ENCODE measurements at regions not wholly inside any gene's neighbourhood (a gene's known extent, or its start where the extent isn't known, plus 50 kb on each side); places are given as distances from the start of the nearest gene placed in this dataset.
A peak's percentile ranks its signal among the peaks of the same experiment; 100 is the strongest.

DNA sequence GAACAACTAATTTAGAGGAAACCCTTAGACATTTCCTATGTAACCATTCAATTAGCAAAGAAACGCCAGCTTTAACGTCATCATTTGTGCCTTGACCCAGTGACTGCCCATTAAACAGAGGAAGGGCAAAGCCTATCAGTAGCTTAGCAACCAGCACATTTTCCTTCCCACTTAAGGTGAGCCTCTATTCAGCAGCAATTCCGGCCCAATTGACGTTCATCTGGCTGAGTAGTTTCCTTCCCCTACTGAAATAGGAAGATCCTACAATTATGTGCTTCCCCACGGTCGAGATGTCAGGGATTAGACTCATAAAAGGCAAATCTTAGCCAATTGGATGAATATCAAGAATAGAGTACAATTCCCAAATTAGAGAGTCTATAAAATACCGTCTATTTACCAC lies 482.1 kb upstream of the ADAMTS5 start:
- DNase-seq, result no peak

DNA sequence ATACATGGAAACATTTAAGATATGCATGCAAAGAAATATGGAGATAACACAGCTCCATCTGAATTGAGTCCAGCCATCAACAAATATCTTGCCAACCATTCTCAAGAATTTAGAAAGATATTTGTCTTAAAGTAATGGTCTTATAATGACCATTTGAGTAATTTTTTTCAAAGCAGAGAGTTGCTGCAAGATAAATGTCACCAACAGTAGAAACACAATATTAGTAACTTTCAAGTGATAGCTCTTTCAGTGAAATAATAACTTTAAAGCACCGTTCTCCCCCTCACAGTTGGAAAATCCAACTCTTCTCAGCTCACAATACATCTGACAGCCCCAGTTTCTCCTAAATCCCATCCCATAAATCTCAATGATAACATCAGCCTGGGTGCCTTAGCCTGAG lies 481.0 kb upstream of the ADAMTS5 start:
- no peak for DNase-seq

DNA sequence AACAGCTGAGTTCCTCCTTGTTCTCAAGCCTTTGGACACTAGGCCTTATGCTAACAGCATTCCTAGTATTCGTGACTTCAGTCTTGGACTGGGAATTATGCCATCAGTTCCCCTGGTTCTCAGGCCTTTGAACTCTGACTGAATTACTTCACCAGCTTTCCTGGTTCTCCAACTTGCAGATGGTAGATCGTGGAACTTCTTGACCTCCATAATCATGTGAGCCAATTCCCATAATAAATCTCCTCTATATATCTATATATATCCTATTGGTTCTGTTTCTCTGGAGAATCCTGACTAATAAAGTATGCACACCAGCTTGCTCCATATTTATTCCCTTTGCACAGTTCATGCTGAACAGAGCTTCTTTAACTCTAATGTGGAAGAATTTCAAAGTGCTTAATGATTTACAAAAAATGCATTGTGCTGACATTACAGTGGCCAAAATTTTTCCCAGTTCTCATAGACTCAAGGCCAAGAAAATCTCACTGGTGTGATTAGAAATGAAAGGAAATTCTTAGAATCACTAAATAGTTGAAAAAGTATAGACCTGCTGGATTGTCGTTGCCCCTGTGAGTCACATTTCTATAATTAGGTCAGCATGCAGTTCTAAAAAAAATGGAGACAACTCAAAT lies 462.9 kb upstream of the ADAMTS5 start:
- DNase-seq, result no peak

DNA sequence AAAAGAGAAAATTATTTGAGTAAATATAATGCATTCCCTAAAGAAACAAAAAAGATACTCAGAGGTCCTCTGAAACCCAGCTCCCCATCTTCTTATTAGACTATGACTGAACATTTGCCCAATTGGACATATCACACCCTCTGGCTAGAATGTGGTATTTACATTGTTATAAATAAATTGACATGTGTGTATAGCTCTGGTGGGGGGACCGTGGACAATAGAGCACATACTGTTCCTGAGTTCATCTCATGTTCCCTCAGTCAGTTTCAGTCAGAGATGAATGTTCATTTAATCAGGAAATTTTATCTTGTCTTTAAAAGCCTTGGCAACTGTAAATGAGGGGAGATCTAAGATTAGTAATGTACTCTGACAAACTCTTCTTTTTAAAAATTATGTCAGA lies 459.3 kb upstream of the ADAMTS5 start:
- DNase-seq, result no peak

DNA sequence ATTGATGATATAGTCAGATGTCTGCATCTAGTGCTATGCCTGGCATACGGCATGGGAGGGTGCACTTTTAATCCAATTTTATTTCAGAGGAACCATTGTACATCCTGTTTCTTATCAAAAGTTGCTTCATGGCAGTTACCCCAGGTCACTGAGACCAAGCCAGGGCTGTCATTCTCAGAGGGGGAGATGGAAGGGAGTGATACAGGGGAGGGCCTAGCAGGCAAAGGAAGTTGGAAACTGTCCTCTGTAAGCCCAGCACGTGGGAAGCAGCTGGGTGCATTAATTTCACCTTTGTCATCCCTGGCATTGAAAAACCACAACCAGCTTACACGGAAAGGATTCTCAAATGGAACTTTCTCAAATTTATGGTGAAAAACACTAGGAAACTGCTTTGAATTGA lies 458.7 kb upstream of the ADAMTS5 start:
- DNase-seq, result no peak

DNA sequence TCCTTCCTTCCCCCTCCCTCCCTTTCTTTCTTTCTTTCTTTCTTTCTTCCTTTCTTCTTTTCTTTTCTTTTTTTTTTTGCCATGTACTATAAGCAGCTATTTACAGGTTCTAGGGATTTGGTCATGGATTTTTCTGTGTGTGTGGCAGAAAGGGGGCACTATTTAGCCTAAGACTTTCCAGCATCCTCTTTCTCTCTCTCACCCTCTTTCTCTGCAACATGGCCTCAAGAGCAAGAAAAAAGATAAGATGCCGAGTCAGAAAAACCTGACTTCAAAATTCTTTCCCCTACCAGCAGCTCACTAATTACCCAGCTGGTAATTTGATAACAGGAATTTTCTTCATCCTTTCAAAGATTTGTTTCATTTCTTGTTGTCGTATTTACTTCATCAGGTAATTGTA lies 458.3 kb upstream of the ADAMTS5 start:
- DNase-seq, result no peak

DNA sequence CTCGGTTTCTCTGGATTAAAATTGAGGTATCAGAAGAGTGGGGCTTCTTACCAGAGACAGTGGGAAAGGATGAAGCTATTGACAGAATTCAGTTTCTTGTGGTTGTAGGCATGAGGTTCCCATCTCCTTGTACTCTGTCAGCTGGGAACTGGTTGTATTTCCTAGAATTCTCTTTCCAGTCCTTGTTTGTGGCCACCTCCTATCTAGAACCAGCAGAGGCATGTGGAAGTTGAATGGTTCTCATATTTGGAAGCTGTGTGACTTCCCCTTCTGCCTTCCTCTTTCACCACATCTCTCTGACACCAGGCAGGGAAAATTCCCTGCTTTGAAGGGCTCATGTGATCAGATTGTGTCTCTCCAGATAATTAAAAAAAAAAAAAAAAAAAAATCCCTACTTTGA lies 457.7 kb upstream of the ADAMTS5 start:
- no peak for DNase-seq

DNA sequence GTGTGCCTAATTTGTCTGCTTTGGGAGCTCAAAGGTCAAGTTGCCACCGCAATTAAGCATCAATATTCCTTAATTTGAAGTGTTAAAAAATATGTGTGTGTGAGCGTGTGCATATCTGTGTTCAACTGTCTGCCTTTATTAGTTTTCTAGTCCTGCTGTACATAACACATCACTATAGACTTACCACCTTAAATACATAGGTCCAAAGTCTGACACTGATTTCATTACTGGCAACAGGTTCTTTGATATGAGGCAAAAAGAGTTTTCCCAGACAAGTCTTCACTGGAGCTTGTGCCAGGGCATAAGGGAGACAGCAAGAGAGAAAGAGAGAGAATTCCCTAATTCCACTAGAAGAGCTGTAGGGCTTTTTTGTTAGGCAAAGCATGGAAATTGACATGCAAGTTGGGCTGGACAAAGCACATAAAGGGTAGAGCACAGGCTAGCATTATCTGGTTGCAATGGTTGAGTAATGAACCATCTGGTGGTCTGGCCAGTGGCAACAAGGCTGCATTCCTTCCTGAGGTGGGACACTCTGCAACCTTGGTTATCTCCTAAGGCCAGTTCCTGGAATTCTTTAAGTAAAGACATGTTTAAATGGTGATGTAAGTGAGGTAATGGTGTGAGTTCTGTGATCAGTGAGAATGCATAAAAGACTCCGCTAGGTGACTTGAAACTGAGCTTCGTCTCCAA lies 457.2 kb upstream of the ADAMTS5 start:
- no peak for DNase-seq

DNA sequence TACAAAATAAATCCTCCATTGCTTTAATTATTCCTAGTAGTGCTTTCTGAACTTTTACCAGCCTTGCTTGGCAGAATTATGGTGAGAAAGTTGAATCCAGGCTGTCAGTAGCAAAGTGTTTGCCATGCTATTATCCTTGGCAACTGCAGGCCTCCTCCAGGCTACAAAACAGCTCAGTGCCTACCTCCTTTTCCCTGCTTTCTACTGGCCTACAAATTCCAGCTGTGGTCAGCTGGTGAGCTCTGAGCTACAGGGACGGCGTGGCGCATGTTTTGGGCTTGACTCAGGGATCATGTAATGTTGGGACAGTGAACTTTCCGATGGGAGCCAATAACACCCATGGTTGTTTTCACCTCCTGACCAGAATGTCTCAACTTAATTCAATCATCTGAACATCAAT lies 456.1 kb upstream of the ADAMTS5 start:
- peak; percentile 19 for DNase-seq

DNA sequence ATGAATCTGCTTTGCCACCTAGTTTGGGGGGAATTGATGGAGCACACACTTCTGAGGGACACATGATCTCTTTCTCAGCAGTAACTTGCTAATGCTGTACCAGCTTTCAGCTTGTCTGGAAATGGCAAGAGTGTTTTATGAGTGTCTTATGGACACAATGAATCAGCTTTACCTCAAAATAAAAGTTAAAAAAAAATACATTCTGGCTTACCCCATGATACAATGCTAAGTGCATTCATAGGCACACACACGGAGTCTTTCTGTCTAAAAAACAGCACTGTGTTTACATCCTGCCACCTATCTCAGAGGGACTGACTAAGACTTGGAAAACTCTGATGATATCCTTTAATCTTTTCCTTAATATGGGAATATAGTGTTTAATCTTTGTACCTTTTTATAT lies 455.5 kb upstream of the ADAMTS5 start:
- no peak for DNase-seq

DNA sequence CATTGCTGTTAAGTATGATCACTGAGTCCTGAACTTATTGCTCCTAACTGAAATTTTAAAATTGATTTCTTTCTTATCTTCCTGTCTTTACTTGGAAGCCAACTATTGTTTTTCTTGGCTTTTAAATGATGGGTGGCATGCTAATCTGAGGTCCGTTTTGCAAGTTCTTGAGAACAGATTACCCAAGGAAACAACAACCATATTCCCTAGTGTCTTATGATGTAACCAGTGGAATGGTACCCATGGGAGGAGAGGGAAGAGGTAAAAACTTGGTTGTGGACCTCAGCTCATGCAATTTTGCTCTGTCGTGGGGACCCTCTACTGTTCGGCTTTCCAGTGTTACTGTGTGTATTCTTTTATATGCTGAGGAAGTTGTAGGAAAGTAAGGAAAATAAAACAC lies 454.8 kb upstream of the ADAMTS5 start:
- DNase-seq, result no peak

DNA sequence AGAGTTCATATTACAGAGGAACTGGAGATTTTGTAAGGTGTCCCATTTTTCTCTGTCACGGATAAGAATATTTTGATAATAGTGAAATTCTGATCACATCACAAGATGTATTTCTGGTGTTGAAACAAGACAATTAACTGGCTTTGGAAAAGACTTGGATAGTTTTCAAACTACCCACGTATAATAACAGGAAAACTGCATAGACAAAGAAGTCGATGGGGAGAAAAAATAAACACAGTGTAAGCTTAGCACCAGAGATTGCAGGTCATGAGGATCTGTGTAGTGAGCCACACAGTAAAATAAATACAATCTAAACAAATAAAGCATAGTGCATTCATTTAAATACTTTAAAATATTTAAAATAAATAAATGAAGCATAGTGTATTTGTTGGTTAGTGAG lies 452.3 kb upstream of the ADAMTS5 start:
- DNase-seq, result no peak

DNA sequence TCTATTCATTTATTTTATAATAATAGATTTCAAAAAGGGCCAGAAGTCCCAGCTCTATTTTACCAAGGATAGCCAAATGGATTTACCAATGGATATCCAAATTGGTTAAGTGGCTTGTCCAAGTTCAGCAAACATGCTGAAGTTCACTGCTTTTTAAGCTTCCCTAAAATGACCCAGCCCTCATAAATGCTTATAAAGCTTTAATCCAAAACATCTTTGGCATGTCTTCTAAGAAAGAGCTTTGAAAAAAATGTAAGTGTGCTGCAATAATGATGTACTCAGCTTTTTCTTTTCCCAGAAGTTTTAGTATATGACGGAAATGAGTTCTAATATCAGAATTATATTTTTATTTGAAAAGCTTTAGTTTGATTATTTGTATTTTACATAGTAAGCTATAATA lies 451.5 kb upstream of the ADAMTS5 start:
- DNase-seq, result no peak

DNA sequence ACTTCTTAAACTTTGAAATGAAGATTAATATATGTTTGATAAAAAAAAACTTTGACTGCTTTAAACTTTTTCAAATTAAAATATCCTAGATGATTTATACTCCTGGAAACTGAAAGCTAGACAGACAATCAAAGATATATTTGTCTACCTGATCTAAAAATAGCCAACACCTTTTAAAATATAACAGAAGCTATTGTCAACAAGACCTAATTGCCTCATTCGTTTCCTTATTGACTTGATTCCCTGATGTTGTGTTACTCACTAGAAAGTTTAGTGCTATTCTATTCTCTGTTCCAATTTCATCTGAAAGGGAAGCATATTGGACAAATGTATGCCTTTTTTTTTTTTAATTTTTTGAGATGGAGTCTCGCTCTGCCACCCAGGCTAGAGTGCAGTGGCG lies 445.6 kb upstream of the ADAMTS5 start:
- no peak for DNase-seq

DNA sequence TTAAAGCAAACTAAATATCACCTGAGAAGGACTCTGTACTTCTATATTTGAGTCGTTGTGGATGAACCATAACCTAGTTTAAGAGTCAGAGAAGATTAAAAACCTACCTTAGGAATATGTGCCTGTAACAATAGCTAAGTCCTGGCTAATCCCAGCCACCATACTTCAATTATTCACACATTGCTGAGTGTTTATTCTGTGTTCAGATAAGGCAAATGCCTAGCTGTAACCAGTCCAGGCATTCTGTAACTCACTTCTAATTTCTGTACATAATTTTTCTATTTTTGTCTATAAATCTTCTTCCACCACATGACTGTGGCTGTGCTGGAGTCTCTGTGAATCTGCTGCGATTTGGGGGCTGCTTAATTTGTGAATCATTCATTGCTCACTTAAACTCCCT lies 441.9 kb upstream of the ADAMTS5 start:
- DNase-seq, result no peak

DNA sequence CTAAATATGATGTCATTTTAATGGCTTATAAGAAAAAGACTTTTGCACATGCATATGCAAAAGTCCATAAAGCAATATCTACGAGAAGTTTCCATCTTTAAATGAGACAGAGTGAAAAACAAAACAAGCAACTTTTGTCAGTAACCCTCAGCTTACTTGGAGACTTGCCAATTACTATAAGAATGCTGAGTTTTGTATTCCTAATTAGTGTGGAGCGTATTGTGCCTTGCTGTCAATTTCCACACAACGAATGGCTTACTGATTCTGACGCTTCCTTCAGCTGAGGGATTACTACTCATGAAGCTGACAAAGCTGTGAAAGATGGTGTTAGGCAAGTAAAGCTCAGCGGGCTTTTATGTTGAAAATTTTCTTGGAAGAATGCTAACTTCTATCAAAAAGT lies 440.4 kb upstream of the ADAMTS5 start:
- DNase-seq, result no peak

DNA sequence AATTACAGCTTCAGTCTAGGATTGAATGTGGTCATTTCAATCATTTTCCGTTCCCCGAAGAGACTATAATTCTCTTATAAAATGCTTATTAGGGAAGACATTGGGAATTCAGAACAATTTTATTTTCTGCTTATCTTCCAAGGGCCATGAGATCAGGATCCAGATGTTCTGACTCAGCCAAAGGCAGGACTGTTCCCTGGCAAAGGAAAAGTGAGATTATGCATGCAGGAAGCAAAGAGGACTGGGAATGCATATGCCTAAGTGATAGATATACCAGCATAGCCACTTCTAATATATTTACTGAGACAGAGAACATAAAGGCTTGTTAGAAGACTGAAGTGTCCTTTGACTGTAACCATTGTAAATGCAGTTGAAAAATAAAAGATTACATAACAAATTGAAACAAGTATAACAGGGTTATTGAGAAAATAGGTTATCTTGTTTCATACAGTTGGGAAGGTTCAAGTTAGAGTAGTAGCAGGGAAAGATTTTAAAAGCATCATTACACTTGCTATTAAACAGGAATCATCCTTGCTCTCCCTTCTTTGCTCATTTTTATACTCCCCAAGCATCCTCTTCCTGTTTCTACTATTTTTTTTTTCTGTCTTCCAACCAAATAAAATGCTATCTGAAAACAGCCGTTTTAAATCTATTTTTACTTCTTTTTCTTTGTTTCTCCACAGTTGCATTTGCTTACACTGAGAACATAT lies 439.6 kb upstream of the ADAMTS5 start:
- no peak for DNase-seq

DNA sequence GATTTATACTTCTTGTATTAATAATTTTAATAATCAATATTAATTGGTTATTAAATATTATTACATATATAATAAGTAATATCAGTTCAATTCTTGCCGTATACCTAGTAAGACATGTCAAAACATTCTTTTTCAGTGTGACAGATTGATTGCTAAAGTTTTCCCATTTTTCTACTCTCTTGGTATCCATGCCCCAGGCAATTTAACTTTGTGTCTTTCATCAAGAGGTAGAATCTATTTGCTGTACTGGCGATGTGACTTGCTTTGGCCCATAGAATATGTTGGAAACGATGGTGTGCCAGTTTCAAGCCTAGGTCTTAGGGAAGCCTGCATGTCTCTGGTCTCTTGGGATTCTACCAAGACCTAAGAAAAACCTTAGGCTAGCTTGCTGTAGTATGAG lies 436.1 kb upstream of the ADAMTS5 start:
- DNase-seq, result no peak

DNA sequence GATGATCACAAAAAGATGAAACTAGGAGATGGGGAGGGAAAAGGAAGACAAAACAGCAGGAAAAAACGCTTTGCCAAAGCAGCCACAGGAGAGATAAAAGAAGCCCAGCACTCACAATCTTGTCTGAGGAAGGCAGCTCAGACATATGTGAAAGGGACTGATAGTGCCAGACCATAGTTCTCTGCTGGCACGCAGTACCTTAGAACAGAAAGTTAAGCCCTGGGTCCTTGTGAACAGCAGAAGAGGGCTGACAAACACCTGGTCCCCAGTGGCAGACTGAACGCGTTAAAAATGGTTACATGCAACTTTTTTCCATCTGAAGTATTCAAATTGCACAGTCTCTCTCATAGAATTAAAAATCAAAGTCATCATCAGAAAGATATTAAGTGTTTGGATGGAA lies 433.2 kb upstream of the ADAMTS5 start:
- no peak for DNase-seq

DNA sequence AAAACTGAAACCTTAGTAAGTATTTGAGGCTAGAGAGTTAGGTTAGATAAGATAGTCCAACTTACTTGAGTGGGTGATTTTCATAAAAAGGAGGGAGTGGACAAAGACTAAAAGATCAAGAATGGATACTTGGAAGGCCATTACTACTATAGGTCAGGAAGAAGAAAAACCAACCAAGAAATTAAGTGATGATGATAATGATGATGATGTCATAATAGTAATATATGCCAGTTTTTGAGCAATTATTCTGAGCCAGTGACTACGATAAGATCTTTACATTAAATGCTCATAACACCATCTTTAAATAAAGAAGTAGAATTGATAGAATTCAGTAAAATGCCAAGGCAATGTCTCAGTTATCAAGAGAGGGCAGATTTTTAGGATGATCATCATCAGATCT lies 430.7 kb upstream of the ADAMTS5 start:
- DNase-seq, result no peak

DNA sequence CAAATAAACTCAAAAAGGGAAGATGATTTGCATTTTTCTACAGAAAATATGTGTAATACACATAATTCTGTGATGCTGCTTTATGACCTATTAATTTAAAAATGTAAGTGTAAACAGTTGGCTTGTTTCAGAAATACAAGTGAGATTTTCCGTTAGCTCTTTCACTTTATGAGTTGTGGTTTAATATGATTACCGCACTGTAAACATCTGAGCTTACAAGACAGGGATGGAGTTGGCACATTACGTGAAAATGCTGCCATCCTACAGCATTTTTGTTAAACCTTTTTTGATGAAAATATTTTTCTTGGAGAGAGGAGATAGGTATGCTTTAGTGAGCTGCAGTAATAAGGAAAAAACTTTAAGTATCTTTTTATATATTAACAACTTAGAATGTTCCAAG lies 426.8 kb upstream of the ADAMTS5 start:
- DNase-seq, result no peak

DNA sequence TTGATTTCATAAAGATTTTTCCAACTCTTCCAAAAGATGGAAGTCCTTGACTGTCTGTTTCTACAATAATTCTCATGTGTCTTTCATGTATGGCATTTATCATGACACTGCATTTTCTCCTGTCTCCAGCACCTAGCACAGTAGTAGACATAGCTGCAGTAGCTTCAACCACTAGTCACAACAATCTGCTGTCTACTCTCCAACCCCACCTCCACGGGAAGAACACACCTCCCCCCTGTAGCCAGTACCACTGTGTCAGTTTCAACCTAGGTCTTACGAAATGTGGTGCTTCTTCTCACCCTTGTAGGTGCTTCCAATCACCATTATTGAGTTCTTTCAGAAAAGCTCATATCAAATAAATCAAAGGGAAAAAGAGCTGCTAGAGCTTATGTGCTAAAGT lies 425.1 kb upstream of the ADAMTS5 start:
- no peak for DNase-seq

DNA sequence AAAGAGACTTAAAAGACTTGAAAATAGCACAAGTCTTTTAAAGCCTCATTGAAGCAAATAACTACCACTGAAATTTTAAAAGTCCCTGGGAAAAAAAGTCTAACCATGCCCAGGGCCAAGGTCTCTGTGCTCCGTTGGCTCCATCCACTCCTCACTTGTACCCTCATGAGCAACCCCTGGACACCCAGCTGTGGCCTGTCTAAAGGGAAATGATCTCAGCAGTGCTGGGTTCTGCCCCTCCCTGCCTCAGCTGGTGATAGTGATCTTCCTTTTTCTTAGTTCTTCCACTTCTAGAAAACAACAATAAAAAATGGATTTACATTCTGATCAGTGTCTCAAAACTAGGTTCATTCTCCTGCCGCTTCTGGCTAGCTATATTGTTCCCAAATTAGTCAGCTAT lies 423.5 kb upstream of the ADAMTS5 start:
- DNase-seq, result no peak

DNA sequence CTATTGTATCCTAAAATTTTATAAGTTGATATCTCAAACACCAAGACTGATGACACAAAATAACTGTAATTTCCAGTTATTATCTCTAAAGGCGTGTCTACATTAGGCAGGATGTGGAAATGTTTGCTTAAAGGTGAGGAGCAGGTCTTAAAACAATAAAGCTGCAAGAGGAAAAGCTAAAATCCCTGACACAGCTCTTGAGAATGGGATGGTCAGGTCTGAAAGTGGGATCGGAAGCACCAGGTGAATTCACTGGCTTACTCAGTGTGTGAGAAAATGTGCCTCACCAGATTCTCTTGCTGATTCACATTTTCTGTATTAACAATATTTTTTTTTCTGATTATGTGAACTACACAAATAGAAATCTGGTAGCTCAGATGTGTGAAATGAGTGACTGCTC lies 421.9 kb upstream of the ADAMTS5 start:
- DNase-seq, result no peak

DNA sequence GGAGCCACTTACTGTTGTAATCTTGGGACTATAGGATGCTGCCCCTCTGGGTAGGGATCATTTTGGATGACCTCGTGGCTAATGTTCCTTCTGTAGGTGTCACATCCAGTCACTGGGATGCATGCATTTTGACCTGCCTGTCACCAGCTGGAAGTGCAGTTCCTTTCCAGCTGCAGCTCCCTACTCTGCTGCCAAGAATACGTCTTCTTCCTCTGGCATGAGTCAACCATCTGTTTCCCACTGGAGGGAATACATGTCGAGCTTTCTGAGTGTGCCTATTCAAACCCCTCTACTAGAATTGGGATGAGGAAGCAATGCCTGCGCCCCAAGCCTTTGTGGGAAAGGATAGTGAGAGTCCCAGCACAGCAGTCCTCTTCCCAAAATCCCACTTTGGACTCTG lies 415.5 kb upstream of the ADAMTS5 start:
- no peak for DNase-seq
